Ascending aorta (tissue), 2 donors: ENCODE measurements at regions not wholly inside any gene's neighbourhood (a gene's known extent, or its start where the extent isn't known, plus 50 kb on each side); places are given as distances from the start of the nearest gene placed in this dataset.

Source experiments
- DNase-seq, 2 donors: peaks; one replicate each; pipeline ENCODE4 v3.0.0-alpha.2; 2019; ENCODE audit warnings: low spot score in 2 of 2
- H3K27ac ChIP-seq, 2 donors: fragments of 200-600 bp; sonication (generic); one replicate each; pipeline ENCODE4 v1.5.1; 2016 to 2017; ENCODE audit warnings: mild to moderate bottlenecking in 1 of 2
- H3K27me3 ChIP-seq: fragments of 200-600 bp; sonication (generic); one replicate; pipeline ENCODE4 v1.5.1; 2017
- H3K36me3 ChIP-seq, 2 donors: fragments of 200-600 bp; sonication (generic); one replicate each; pipeline ENCODE4 v1.5.1; 2016
- H3K4me1 ChIP-seq, 2 donors: fragments of 200-600 bp; sonication (generic); one replicate each; pipeline ENCODE4 v1.5.1; 2016 to 2017; ENCODE audit warnings: mild to moderate bottlenecking in 1 of 2
- H3K4me3 ChIP-seq, 2 donors: fragments of 200-600 bp; sonication (generic); one replicate each; pipeline ENCODE4 v1.5.1; 2016 to 2017; ENCODE audit warnings: mild to moderate bottlenecking in 1 of 2
- H3K9me3 ChIP-seq, 2 donors: fragments of 200-600 bp; sonication (generic); one replicate each; pipeline ENCODE4 v1.5.1; 2016
- intact Hi-C: fragments of 100-400 bp; cut with DNase I; formaldehyde crosslinking; loops from one replicate; pipeline ENCODE4 v1.15.1; 2023
- TF ChIP-seq, protein P1 (sequence below), 3 experiments: fragments of 200-600 bp in 2 of 3; fragments of 450-650 bp in 1 of 3; sonication (generic) in 2 of 3; IDR thresholded peaks; one replicate each; pipeline ENCODE4 v1.5.1; 2016 to 2019; ENCODE audit warnings: antibody characterized with exemption in 3 of 3, mild to moderate bottlenecking in 1 of 3, moderate library complexity in 1 of 3

DNA sequence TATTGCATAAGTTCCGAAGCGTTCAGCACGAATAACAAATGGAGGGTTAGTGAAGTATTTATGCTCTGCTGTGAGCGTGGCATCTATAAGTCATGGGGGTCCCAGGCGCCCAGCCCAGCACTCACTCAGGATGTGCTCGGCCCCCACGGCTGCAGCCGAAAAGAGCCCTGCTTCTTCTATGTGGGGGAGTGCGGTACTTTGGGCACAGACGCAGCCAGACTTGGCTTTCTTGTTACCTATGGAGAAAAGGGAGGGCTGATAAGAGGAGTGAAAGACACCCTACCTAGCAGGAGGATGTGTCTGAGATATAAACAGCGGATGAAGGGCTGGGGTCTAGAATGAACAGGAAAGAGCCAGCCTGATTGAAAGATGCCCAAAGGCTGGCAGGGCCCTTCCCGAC is 51.4 kb downstream of the MRPL36 start:
- Histone ChIP-seq H3K4me1 (no peaks in the 10 kb centered on the region), H3K27ac (no peak overlapping the region), H3K36me3 (no peaks in the 10 kb centered on the region), H3K9me3 (no peaks in the 10 kb centered on the region), H3K27me3 (no peaks in the 10 kb centered on the region), H3K4me3 (no peak overlapping the region)
- TF ChIP-seq, protein P1, sequence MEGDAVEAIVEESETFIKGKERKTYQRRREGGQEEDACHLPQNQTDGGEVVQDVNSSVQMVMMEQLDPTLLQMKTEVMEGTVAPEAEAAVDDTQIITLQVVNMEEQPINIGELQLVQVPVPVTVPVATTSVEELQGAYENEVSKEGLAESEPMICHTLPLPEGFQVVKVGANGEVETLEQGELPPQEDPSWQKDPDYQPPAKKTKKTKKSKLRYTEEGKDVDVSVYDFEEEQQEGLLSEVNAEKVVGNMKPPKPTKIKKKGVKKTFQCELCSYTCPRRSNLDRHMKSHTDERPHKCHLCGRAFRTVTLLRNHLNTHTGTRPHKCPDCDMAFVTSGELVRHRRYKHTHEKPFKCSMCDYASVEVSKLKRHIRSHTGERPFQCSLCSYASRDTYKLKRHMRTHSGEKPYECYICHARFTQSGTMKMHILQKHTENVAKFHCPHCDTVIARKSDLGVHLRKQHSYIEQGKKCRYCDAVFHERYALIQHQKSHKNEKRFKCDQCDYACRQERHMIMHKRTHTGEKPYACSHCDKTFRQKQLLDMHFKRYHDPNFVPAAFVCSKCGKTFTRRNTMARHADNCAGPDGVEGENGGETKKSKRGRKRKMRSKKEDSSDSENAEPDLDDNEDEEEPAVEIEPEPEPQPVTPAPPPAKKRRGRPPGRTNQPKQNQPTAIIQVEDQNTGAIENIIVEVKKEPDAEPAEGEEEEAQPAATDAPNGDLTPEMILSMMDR (IDR thresholded peaks at IDR 0.05) = no peak
- intact Hi-C loops = no loop called here
- DNase-seq = no peak

DNA sequence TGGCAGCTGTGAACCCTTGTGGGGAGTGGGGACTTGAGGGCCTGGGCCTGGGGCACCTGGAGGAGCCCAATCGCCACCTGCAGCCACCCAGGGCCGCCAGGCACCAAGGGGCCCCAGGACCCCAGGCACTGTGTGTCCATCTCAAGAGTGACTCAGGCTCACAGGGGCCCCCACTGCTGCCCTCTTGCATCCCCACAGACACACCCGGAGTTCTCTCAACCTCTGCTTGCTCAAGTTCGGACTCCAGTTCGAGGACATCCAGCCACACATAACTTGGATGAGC is 51.9 kb downstream of the MRPL36 start:
- no peaks in the 10 kb centered on the region for H3K36me3 ChIP-seq
- peak in 1 of 2 donors; percentile 3 for DNase-seq
- no peak overlapping the region for H3K4me3 ChIP-seq
- H3K27me3 ChIP-seq = no peaks in the 10 kb centered on the region
- H3K27ac ChIP-seq = no peak overlapping the region
- H3K4me1 ChIP-seq = no peaks in the 10 kb centered on the region
- H3K9me3 ChIP-seq = no peaks in the 10 kb centered on the region
- TF ChIP-seq, protein P1 (IDR thresholded peaks at IDR 0.05) = no peak
- intact Hi-C loops = no loop called here

DNA sequence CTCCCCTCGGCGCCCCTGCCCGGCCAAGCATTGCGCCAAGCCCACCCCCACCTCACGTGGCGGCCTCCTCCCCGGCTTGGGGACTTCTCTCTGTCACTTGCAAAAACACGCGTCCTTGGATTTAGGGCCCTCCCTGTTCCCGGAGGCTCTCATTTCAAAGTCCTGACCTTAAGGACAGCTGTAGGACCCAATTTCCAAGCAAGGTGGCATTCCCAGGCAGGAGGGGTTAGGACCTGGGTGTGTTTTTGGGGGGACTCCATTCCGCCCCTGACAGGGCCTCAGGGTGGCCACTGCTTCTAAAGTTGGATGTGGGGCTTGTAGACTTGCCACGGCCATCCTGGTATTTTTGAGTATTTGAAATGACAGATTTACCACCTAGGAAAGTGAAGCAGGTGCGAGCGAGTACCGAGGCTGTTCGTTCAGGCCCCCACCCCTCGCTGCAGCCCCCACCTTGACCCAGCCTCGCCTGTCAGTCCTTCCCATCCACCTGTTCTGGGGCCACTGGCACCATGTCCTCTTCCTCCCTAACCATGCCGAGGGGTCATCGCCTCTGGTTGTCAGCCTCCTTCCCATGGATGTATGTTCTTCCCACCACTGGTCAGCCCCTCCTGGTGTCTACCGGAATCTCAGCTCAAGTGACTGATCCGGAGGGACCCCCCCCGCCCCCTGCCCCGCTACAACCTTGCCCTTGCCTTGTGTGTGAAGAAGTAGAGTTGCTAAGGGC is 52.4 kb downstream of the MRPL36 start:
- Histone ChIP-seq H3K4me1 (no peaks in the 10 kb centered on the region), H3K9me3 (no peaks in the 10 kb centered on the region), H3K4me3 (no peak overlapping the region), H3K27ac (no peak overlapping the region), H3K27me3 (no peaks in the 10 kb centered on the region), H3K36me3 (no peaks in the 10 kb centered on the region)
- TF ChIP-seq, protein P1 (IDR thresholded peaks at IDR 0.05) = no peak
- intact Hi-C loops = no loop called here
- peak in 1 of 2 donors; percentile 4 for DNase-seq

DNA sequence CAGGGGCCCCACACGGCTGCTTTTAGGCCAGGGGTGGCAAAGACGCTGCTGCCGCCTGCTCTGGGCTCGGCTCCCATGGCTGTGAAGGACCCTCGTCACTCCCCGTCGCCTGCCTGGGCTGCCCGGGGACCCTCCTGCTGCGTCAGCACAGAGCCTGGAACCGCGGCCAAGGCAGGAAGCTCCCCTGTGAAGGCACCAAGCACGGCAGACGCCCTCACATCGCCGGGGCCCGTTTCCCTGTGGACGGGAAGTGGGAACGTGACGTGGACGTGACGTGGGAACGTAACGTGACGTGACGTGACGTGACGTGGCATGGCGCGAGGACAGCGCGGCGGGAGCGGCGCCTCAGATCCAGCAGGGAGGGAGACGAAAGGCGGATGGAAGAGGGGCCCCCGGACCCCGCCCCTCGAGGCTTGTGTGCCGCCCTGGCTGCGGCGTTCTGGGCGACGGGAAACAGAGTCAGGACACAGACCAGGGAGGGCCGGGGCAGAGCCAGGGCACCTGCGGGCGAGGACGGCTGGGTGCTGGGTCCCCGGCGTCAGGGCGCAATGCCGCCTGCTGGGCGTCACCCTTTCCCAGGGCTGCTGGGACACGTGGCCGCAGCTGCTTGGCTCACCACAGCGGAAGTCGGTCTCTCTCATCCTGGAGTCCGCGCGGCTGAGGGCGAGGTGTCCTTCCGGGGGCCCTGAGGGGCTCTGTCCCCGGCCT is 53.1 kb downstream of the MRPL36 start:
- no peaks in the 10 kb centered on the region for H3K4me1 ChIP-seq
- DNase-seq = peak in 1 of 2 donors; percentile 46
- no peak overlapping the region for H3K27ac ChIP-seq
- H3K27me3 ChIP-seq = no peaks in the 10 kb centered on the region
- H3K9me3 ChIP-seq = no peaks in the 10 kb centered on the region
- H3K4me3 ChIP-seq = no peak overlapping the region
- TF ChIP-seq, protein P1 (IDR thresholded peaks at IDR 0.05) = no peak
- no peaks in the 10 kb centered on the region for H3K36me3 ChIP-seq
- intact Hi-C loops = no loop called here

DNA sequence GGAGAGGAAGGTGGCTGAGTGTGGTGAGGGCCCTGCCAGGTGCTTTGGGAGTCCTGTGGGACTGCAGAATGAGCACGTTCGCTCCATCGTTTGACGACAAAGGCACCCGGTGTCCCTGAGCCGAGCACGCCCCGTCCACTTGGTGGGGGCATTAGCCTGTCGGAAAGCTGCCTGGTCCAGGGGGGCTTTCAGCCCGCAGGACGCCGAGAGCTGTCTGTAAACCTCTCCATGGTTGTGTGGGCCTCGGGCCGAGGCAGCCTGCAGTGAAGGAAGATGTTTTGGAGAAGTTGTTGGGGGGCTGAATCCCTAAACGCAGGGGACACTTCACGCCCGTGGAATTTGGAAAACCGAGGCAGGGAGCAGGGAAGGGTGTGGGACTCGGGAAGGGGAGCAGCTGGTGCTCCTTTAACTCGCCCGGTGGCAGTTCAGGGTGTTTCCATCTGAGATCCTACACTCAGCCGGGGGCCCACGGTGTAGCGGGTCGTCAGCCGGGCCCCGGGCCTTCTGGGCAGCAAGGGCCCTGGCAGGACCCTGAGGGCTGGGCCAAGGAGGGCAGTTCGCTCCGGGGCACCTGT is 53.8 kb downstream of the MRPL36 start:
- Histone ChIP-seq H3K4me3 (no peak overlapping the region), H3K27me3 (no peaks in the 10 kb centered on the region), H3K4me1 (no peaks in the 10 kb centered on the region), H3K27ac (no peak overlapping the region), H3K36me3 (no peaks in the 10 kb centered on the region), H3K9me3 (no peaks in the 10 kb centered on the region)
- TF ChIP-seq, protein P1 (IDR thresholded peaks at IDR 0.05) = no peak
- intact Hi-C loops = no loop called here
- peak in 1 of 2 donors; percentile 45 for DNase-seq
